GM12874 (cell line): ENCODE measurements at regions not wholly inside any gene's neighbourhood (a gene's known extent, or its start where the extent isn't known, plus 50 kb on each side); places are given as distances from the start of the nearest gene placed in this dataset.

ENCODE experiments used
- TF ChIP-seq, protein P1 (sequence below): IDR thresholded peaks from 2 replicates; pipeline ENCODE4 v1.5.1; 2011; ENCODE audit warnings: low read depth, mild to moderate bottlenecking, control low read depth, low read length, moderate library complexity; ENCODE audit not compliant: insufficient read depth

GRCh38 chr10:10223131-10223530 lies 794.5 kb upstream of the CELF2 start:
- TF ChIP-seq, protein P1, sequence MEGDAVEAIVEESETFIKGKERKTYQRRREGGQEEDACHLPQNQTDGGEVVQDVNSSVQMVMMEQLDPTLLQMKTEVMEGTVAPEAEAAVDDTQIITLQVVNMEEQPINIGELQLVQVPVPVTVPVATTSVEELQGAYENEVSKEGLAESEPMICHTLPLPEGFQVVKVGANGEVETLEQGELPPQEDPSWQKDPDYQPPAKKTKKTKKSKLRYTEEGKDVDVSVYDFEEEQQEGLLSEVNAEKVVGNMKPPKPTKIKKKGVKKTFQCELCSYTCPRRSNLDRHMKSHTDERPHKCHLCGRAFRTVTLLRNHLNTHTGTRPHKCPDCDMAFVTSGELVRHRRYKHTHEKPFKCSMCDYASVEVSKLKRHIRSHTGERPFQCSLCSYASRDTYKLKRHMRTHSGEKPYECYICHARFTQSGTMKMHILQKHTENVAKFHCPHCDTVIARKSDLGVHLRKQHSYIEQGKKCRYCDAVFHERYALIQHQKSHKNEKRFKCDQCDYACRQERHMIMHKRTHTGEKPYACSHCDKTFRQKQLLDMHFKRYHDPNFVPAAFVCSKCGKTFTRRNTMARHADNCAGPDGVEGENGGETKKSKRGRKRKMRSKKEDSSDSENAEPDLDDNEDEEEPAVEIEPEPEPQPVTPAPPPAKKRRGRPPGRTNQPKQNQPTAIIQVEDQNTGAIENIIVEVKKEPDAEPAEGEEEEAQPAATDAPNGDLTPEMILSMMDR, result no peak

DNA sequence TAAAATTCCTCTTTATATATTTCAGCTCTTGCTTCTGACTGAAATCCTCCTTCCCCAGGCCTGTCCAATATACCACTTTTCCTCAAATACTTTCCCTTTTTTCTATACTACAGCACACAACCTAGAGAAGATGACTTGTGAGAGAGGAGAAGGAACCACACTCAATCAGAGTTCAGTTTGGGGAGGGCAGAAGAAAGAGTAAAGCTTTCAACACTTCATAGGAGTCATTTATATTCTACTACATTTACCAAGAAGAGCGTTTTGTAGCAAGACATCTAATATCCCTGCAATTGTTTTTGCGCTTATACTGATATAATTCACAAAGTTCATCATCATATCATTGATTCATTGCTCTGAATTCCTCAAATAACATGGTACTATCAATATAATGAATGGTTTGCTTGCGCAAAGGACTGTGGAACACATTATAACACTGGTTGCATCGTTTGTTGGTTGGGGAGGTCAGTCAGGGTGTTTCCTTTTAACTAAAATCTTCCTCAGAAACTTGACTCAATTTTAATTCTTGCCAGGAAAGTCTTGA lies 792.5 kb upstream of the CELF2 start:
- TF ChIP-seq, protein P1, result no peak

- TF ChIP-seq, protein P1, result no peak
Measured at GRCh38 chr10:10233229-10233628, 784.4 kb upstream of the CELF2 start.

DNA sequence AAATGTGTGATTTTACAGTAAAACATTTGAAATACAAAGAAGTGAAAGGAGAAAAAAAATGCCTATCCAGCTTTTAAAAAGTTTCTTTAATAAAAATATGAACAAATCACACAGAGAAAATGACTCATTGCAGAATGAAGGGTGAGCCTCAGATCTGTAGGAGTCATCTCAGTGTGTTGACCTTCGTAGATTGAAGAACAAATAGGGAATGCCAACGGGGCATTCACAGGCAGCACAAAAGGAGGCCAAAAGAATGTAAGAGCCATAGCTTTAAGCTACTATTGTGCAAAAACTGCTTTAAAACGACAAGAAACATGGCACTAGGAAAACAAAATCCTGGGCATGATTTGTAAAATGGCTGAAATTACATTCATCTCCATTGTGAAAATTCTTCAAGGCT lies 782.7 kb upstream of the CELF2 start:
- TF ChIP-seq, protein P1, result no peak

DNA sequence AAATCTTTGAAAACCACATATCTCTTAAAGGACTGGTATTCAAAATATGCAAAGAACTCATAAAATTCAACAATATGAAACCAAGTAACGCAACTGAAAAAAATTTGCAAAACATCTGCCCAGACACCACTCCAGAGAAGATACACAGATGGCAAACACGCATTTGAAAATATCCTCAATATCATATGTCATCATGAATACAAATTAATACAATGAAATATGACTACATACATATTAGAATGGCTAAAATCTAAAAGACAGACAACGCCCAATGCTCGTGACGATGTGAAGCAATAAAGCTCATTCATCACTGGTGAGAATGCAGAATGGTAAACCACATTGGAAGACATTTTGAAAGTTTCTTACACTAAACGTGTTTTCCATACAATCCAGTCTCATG lies 770.1 kb upstream of the CELF2 start:
- TF ChIP-seq, protein P1, result no peak

DNA sequence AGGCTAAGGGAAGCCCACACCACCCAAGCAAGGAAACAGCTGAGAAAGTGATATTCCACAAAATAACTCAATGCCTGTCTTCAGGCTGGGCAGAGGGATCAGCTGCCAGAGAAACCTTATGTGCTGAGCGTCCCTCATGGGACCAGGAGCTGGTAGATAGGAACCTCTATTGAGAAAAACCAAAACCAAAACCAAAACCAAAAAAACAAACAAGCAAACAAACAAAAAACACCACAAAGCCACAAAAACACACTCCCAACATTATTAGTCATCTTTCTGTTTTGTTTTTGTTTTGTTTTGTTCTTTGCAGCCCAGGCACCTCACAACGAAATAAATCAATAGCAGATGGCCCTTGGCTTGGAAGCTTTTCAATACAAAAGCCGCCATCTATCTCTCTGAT lies 760.8 kb upstream of the CELF2 start:
- TF ChIP-seq, protein P1, result no peak

GRCh38 chr10:10259013-10259412 lies 758.7 kb upstream of the CELF2 start:
- TF ChIP-seq, protein P1, result no peak
